Mesothelial cell of epicardium (in vitro differentiated cells): ENCODE measurements at regions not wholly inside any gene's neighbourhood (a gene's known extent, or its start where the extent isn't known, plus 50 kb on each side); places are given as distances from the start of the nearest gene placed in this dataset.

Experiments used
- DNase-seq, 2 experiments: peaks; one replicate each; pipeline ENCODE4 v3.0.0; 2021; ENCODE audit warnings: low spot score in 2 of 2; ENCODE audit not compliant: unreplicated experiment in 2 of 2
- H3K27ac Mint-ChIP-seq: 2 replicates; pipeline ENCODE4 v1.8.0; 2021; ENCODE audit warnings: mixed read lengths
- H3K27me3 Mint-ChIP-seq: 2 replicates; pipeline ENCODE4 v1.8.0; 2021; ENCODE audit warnings: low read depth, mixed read lengths
- H3K36me3 Mint-ChIP-seq: 2 replicates; pipeline ENCODE4 v1.8.0; 2021; ENCODE audit warnings: mixed read lengths
- H3K4me1 Mint-ChIP-seq: 2 replicates; pipeline ENCODE4 v1.8.0; 2021; ENCODE audit warnings: mixed read lengths
- H3K4me3 Mint-ChIP-seq: 2 replicates; pipeline ENCODE4 v1.8.0; 2021; ENCODE audit warnings: mild to moderate bottlenecking, moderate library complexity, mixed read lengths
- H3K9me3 Mint-ChIP-seq: 2 replicates; pipeline ENCODE4 v1.8.0; 2021; ENCODE audit warnings: mixed read lengths
- TF ChIP-seq, protein P1 (sequence below): fragments of 200-600 bp; sonication (generic); IDR thresholded peaks from one replicate; pipeline ENCODE4 v1.5.0; 2021; ENCODE audit warnings: antibody characterized with exemption; ENCODE audit not compliant: unreplicated experiment

GRCh38 chr6:47360388-47360787 lies 50.7 kb upstream of the TNFRSF21 start:
- peaks cover 4% of the 10 kb centered on the region for H3K9me3 Mint-ChIP-seq
- no peaks in the 10 kb centered on the region for H3K27me3 Mint-ChIP-seq

DNA sequence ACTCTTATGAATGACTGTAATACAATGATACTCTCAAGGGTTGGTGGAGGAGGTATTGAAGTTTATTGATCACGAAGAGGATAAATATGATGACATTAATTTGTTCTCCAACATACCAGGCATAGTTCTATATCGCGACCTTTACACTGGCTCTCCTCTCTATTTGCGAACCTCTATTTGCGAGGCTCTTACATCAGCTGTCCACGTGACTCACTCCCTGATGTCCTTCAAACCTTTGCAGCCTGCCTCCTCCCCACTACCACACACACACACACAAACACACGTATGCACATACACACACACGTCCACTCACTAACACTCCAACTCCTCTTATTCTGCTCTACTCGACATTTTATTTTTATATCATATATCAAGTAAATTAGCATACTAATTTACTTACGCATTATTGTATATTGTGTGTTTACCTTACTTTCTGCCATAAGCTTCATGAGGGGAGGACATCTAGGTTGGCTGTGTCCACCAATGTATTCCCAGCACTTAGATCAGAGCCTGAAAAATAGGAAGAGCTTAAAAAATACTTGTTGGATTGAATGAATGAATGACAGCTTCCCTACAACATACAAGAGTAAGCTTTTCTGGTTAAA lies 53.3 kb upstream of the TNFRSF21 start:
- Mint-ChIP-seq H3K27me3 (no peaks in the 10 kb centered on the region), H3K9me3 (peaks cover 4% of the 10 kb centered on the region), H3K4me3 (no peak overlapping the region), H3K4me1 (peaks cover 11% of the 10 kb centered on the region), H3K36me3 (no peaks in the 10 kb centered on the region), H3K27ac (peak overlapping the region; percentile 18)
- DNase-seq, result no peak
- TF ChIP-seq, protein P1, sequence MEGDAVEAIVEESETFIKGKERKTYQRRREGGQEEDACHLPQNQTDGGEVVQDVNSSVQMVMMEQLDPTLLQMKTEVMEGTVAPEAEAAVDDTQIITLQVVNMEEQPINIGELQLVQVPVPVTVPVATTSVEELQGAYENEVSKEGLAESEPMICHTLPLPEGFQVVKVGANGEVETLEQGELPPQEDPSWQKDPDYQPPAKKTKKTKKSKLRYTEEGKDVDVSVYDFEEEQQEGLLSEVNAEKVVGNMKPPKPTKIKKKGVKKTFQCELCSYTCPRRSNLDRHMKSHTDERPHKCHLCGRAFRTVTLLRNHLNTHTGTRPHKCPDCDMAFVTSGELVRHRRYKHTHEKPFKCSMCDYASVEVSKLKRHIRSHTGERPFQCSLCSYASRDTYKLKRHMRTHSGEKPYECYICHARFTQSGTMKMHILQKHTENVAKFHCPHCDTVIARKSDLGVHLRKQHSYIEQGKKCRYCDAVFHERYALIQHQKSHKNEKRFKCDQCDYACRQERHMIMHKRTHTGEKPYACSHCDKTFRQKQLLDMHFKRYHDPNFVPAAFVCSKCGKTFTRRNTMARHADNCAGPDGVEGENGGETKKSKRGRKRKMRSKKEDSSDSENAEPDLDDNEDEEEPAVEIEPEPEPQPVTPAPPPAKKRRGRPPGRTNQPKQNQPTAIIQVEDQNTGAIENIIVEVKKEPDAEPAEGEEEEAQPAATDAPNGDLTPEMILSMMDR, result no peak

More at GRCh38 chr6:47360388-47360787, 50.7 kb upstream of the TNFRSF21 start:
- H3K4me1 Mint-ChIP-seq, result peaks cover 11% of the 10 kb centered on the region
- no peak for DNase-seq
- H3K27ac Mint-ChIP-seq, result no peak overlapping the region
- H3K4me3 Mint-ChIP-seq, result no peak overlapping the region
- TF ChIP-seq, protein P1, result no peak
- H3K36me3 Mint-ChIP-seq, result no peaks in the 10 kb centered on the region

- TF ChIP-seq, protein P1, result no peak
- no peaks in the 10 kb centered on the region for H3K27me3 Mint-ChIP-seq
- H3K36me3 Mint-ChIP-seq, result no peaks in the 10 kb centered on the region
- H3K27ac Mint-ChIP-seq, result peak overlapping the region; percentile 18
- no peak for DNase-seq
- peaks cover 4% of the 10 kb centered on the region for H3K9me3 Mint-ChIP-seq
- H3K4me1 Mint-ChIP-seq, result peaks cover 11% of the 10 kb centered on the region
- H3K4me3 Mint-ChIP-seq, result no peak overlapping the region
Measured at GRCh38 chr6:47363736-47364135, 54.0 kb upstream of the TNFRSF21 start.

GRCh38 chr6:47366335-47366890 lies 56.7 kb upstream of the TNFRSF21 start:
- Mint-ChIP-seq H3K36me3 (no peaks in the 10 kb centered on the region), H3K4me1 (peaks cover 11% of the 10 kb centered on the region)

DNA sequence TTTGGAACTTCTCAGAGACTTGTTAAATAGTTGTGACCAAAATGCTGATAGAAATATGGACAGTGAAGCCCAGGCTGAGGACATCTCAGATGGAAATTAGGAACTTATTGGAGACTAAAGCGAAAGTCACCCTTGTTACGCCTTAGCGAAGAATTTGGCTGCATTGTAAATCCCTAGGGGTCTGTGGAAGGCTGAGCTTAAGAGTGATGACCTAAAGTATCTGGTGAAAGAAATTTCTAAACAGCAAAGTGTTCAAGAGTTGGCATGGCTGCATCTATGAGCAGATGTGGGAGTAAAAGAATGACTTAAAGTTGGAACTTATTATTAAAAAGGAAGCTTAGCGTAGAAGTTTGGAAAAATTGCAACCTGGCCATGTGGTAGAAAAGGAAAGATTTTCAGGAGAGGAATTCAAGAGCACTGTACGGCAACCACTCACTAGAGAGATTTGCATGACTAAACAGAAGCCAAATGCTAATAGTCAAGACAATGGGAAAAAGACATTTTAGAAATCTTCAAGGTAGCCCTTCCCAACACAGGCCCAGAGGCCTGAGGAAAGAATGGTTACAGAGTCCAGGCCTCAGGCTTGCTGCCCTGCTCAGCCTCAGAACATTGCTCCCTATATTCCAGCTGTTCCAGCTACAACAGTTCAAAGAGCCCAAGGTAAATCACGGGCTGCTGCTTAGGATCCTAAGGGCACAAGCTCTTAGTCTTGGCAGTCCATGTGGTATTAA lies 61.6 kb upstream of the TNFRSF21 start:
- no peaks in the 10 kb centered on the region for H3K36me3 Mint-ChIP-seq
- TF ChIP-seq, protein P1, result no peak
- no peak for DNase-seq
- H3K9me3 Mint-ChIP-seq, result peaks cover 7% of the 10 kb centered on the region
- H3K4me1 Mint-ChIP-seq, result peaks cover under 1% of the 10 kb centered on the region
- H3K4me3 Mint-ChIP-seq, result no peak overlapping the region
- H3K27me3 Mint-ChIP-seq, result no peaks in the 10 kb centered on the region
- no peak overlapping the region for H3K27ac Mint-ChIP-seq

More at GRCh38 chr6:47366335-47366890, 56.7 kb upstream of the TNFRSF21 start:
- H3K4me3 Mint-ChIP-seq, result no peak overlapping the region
- H3K9me3 Mint-ChIP-seq, result peaks cover 7% of the 10 kb centered on the region
- no peaks in the 10 kb centered on the region for H3K27me3 Mint-ChIP-seq
- DNase-seq, result no peak
- H3K27ac Mint-ChIP-seq, result no peak overlapping the region
- TF ChIP-seq, protein P1, result no peak
